Fibroblast of villous mesenchyme (primary cell): ENCODE measurements at regions not wholly inside any gene's neighbourhood (a gene's known extent, or its start where the extent isn't known, plus 50 kb on each side); places are given as distances from the start of the nearest gene placed in this dataset.

Experiments
- DNase-seq: peaks from one replicate; pipeline ENCODE4 v3.0.0-alpha.2; 2010; ENCODE audit warnings: low read depth
- H3K4me3 ChIP-seq: 2 replicates; pipeline ENCODE4 v1.5.1; 2011; ENCODE audit warnings: low read depth, mild to moderate bottlenecking, low read length
- TF ChIP-seq, protein P1 (sequence below): IDR thresholded peaks from 2 replicates; pipeline ENCODE4 v1.5.1; 2012; ENCODE audit warnings: low read depth, mild to moderate bottlenecking, low read length; ENCODE audit not compliant: insufficient read depth

DNA sequence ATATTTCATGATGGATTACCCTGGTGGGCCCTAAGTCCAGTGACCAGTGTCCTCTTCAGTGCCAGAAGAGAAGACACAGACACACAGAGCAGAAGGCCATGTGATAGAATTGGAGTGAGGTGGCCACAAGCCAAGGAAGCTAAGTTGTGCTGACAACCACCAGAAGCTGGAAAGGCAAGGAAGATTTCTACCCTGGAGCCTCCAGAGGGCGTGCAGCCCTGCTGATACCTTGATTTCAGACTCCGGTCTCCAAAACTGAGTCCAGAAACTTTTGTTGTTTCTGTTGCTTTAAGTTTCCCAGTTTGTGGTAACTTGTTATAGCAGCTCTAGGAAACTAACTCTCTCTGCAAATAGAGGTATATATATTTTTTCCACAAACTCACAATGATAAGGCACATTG lies 396.6 kb upstream of the ASIC2 start:
- no peak for DNase-seq
- H3K4me3 ChIP-seq = no peak overlapping the region
- TF ChIP-seq, protein P1, sequence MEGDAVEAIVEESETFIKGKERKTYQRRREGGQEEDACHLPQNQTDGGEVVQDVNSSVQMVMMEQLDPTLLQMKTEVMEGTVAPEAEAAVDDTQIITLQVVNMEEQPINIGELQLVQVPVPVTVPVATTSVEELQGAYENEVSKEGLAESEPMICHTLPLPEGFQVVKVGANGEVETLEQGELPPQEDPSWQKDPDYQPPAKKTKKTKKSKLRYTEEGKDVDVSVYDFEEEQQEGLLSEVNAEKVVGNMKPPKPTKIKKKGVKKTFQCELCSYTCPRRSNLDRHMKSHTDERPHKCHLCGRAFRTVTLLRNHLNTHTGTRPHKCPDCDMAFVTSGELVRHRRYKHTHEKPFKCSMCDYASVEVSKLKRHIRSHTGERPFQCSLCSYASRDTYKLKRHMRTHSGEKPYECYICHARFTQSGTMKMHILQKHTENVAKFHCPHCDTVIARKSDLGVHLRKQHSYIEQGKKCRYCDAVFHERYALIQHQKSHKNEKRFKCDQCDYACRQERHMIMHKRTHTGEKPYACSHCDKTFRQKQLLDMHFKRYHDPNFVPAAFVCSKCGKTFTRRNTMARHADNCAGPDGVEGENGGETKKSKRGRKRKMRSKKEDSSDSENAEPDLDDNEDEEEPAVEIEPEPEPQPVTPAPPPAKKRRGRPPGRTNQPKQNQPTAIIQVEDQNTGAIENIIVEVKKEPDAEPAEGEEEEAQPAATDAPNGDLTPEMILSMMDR = peak; percentile 13

DNA sequence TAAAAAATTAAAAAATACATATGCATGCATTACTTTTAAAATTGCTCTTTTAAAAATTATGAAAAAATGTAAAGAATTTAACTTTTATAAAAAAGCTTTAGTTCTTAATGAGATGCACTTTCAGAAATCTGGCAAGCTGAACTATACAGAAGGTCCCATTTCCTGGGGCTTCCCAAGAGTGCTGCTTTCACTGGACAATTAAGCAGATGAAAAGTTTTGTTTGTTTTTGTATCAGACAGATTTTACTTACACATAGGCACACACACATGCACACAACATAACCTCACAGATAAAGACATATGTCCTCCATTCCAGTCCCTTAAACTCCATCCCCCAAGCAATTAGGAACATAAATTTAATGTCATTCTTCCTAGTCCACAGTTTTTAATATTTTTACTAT lies 402.3 kb upstream of the ASIC2 start:
- H3K4me3 ChIP-seq = no peak overlapping the region
- TF ChIP-seq, protein P1 = no peak
- DNase-seq = no peak

DNA sequence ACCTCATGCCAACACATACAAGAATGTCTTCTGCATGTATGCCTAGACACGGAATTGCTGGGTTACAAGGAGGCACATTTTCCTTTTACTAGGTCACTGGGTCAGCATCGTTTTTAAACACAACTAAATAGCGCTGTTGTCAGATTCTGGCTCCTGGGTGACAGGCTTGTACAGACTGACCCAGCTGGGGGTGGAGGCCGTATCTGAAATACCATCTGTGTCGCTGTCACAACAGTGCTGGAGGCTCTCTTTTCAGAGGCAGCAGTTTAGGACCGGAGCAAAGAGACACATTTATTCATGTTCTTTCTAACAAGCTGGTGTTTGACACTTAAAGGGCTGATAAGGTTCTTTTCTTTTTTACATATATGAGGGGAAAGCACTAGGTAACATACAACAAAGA lies 403.0 kb upstream of the ASIC2 start:
- no peak overlapping the region for H3K4me3 ChIP-seq
- DNase-seq = no peak
- TF ChIP-seq, protein P1 = no peak

DNA sequence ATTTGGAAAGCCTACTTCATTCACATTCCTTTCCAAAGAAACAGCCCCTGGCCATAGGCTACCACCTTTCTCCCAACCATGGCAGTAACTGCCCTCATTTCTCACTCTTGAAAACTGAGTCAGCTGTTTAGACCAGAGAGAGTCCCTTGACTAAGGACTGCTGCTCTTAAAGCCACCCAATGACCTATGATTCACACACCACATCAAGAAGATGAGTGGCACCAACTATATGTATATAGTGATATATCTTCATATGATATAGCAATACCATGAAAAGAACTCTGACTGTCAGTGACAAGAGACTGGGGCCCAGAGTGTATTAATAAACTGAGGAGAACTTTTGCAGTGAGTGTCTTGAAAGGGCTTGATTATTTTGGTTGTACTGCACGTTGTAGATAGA lies 404.5 kb upstream of the ASIC2 start:
- no peak overlapping the region for H3K4me3 ChIP-seq
- TF ChIP-seq, protein P1 = no peak
- DNase-seq = no peak

DNA sequence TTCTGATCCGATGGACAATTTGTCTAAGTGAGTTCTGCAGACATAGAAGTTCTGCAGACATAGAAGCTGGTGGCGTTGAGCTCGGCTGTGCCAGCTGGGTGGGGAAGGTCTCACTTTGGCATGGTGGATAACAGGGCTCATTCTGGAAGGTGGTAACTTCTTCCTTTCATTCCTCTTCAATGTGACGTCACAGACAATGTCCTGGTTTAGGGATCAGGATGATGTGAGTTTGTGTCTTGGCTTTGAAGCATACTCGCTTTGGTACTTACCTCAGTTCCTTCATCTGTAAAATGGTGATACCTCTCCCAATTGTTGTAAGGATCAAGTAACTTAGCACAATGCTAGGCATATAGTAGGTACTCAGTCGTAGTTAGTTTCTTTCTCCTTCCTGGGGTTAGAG lies 408.8 kb upstream of the ASIC2 start:
- TF ChIP-seq, protein P1 = no peak
- DNase-seq = no peak

DNA sequence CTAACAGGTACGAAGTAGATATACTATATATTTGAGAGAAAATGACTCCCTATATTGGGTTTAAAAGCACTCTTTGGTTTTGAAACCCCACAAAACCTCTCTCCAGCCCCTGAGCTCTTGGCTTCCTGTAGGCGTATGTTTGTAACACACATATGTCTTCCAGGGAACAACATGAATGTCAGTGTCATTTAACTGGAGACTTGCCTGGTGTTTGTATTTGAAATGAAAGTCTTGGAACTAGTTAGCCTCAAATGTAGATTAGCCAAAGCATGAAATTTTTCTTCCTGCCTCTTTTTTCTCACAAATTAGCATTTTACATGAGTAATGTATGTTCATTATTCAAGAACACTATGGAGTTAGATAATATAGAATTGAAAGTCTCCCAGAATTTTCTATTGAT lies 411.8 kb upstream of the ASIC2 start:
- DNase-seq = no peak
- TF ChIP-seq, protein P1 = no peak
- no peak overlapping the region for H3K4me3 ChIP-seq

More for the DNA sequence above, 408.8 kb upstream of the ASIC2 start:
- H3K4me3 ChIP-seq = no peak overlapping the region

DNA sequence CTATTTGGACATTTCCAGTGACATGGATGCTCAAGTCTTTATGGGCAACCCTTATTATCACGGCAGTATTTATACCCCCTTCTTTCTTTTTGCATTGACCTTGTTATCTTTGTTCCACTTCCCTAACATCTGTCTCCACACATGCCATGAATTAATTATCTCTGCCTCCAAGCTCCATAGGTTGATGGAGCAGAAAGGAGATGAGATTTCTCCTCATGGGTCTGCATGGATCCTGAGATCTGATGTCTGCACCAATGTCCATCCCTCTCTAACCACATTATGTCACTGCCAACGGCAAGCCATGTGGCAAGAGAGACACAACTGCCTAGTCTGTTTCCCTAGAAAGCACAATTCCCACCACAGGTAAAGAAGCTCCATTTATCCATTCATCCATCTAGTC lies 416.8 kb upstream of the ASIC2 start:
- no peak overlapping the region for H3K4me3 ChIP-seq
- TF ChIP-seq, protein P1 = no peak
- DNase-seq = no peak
